ENCODE measurements at regions not wholly inside any gene's neighbourhood (a gene's known extent, or its start where the extent isn't known, plus 50 kb on each side); places are given as distances from the start of the nearest gene placed in this dataset.
"Not testable (repeated sequence)": the region's sequence is repeated elsewhere in the genome, so short reads cannot be mapped to it uniquely, and the experiment has no call there.

GRCh38 chr4:9702696-9703095, 78.7 kb upstream of the DRD5 start:
- not testable (repeated sequence) for DNase-seq (ENCODE audit: low read depth)

- peak; percentile 30 for DNase-seq (ENCODE audit: low read depth)
Measured at GRCh38 chr4:9703391-9703790, 78.0 kb upstream of the DRD5 start.

- DNase-seq (ENCODE audit: low read depth), result not testable (repeated sequence)
Measured at GRCh38 chr4:9704126-9704525, 77.3 kb upstream of the DRD5 start.

GRCh38 chr4:9704551-9705332, 76.7 kb upstream of the DRD5 start:
- DNase-seq (ENCODE audit: low read depth), result no peak

GRCh38 chr4:9707281-9707680, 74.2 kb upstream of the DRD5 start:
- not testable (repeated sequence) for DNase-seq (ENCODE audit: low read depth)

GRCh38 chr4:9707936-9708335, 73.5 kb upstream of the DRD5 start:
- DNase-seq (ENCODE audit: low read depth), result not testable (repeated sequence)

- no peak for DNase-seq (ENCODE audit: low read depth)
Measured at GRCh38 chr4:9709724-9710123, 71.7 kb upstream of the DRD5 start.

- DNase-seq (ENCODE audit: low read depth), result not testable (repeated sequence)
Measured at GRCh38 chr4:9715271-9715670, 66.2 kb upstream of the DRD5 start.

GRCh38 chr4:9716093-9716492, 65.3 kb upstream of the DRD5 start:
- no peak for DNase-seq (ENCODE audit: low read depth)

GRCh38 chr4:9718246-9718939, 63.0 kb upstream of the DRD5 start:
- not testable (repeated sequence) for DNase-seq (ENCODE audit: low read depth)

- not testable (repeated sequence) for DNase-seq (ENCODE audit: low read depth)
Measured at GRCh38 chr4:9722131-9722530, 59.3 kb upstream of the DRD5 start.
